ENCODE measurements at regions not wholly inside any gene's neighbourhood (a gene's known extent, or its start where the extent isn't known, plus 50 kb on each side); places are given as distances from the start of the nearest gene placed in this dataset.

DNA sequence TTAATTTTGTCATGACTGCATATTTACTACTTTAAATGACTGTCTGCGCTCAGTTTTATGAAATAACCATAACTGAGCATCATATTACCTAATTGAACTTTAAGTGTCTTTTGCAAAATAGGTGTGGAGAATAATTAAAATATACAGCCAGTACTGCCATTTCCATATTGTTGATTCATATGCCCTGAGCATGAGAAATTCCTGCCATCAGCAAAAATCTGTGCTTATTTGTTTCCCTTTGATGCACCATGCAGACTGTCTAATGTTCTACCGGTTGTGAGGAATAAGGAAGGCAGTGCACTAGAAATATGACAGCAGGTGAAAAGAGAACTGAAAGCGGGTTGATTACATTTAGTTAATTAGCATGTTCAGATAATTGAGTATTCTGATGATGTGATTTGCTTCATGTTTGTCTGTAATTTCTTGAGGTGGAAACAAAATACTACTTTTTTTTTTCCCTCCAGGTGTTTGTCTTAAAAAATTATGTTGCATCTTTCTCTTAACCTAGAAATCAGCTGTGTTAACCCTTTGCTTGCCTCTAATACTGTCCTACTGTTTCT is 229.4 kb upstream of the AZI2 start:
- TF ChIP-seq, protein P1, sequence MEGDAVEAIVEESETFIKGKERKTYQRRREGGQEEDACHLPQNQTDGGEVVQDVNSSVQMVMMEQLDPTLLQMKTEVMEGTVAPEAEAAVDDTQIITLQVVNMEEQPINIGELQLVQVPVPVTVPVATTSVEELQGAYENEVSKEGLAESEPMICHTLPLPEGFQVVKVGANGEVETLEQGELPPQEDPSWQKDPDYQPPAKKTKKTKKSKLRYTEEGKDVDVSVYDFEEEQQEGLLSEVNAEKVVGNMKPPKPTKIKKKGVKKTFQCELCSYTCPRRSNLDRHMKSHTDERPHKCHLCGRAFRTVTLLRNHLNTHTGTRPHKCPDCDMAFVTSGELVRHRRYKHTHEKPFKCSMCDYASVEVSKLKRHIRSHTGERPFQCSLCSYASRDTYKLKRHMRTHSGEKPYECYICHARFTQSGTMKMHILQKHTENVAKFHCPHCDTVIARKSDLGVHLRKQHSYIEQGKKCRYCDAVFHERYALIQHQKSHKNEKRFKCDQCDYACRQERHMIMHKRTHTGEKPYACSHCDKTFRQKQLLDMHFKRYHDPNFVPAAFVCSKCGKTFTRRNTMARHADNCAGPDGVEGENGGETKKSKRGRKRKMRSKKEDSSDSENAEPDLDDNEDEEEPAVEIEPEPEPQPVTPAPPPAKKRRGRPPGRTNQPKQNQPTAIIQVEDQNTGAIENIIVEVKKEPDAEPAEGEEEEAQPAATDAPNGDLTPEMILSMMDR (IDR thresholded peaks at IDR 0.05; ENCODE audit: low read length): no peak
- TF ChIP-seq EZH2 (optimal IDR thresholded peaks at IDR 0.05; ENCODE audit: low read depth, low read length) (no peak), EZH2phosphoT487 (IDR thresholded peaks at IDR 0.05; ENCODE audit: low read length) (no peak)

Data from MM.1S (cell line).